T-cell (primary cell): ENCODE measurements at regions not wholly inside any gene's neighbourhood (a gene's known extent, or its start where the extent isn't known, plus 50 kb on each side); places are given as distances from the start of the nearest gene placed in this dataset.
"Not testable (repeated sequence)": the region's sequence is repeated elsewhere in the genome, so short reads cannot be mapped to it uniquely, and the experiment has no call there.

Experiments used
- ATAC-seq, 4 experiments: fragments of 200-7000 bp in 3 of 4; fragments of 150-1000 bp in 1 of 4; cut with Tn5 transposase; replicated peaks in 1 of 4; 1 replicate in 3 of 4; 2 replicates in 1 of 4; pipeline ENCODE4 v1.10.0; 2021; ENCODE audit warnings: moderate library complexity in 3 of 4, mild to moderate bottlenecking in 2 of 4, moderate number of reproducible peaks in 1 of 4
- CTCF ChIA-PET, 2 donors: fragments of 300-600 bp; sonication (Branson Sonifier 250); formaldehyde crosslinking; loops; one replicate each; lab custom pipeline; 2022; ENCODE audit warnings: antibody characterized with exemption in 2 of 2; lab: Charles Lee
- POLR2A ChIA-PET, 2 donors: fragments of 300-600 bp; sonication (Branson Sonifier 250); formaldehyde crosslinking; loops; one replicate each; lab custom pipeline; 2022; ENCODE audit warnings: antibody characterized with exemption in 2 of 2; lab: Charles Lee
- DNase-seq, 35 experiments: peaks; one replicate each; pipeline versions ENCODE4 v3.0.0 to v3.0.0-alpha.2; 2013 to 2023
- H3K27ac ChIP-seq: one replicate; pipeline ENCODE4 v1.5.1; 2013; ENCODE audit warnings: low read length
- H3K27me3 ChIP-seq, 2 experiments: replicated peaks in 1 of 2; 1 replicate in 1 of 2; 2 replicates in 1 of 2; pipeline versions ENCODE4 v1.6.1 to v1.7.0; 2013; ENCODE audit warnings: low read length in 1 of 2, mixed read lengths in 1 of 2; ENCODE audit not compliant: control insufficient read depth in 2 of 2, insufficient read depth in 2 of 2; ENCODE audit errors: extremely low read depth in 1 of 2
- H3K36me3 ChIP-seq, 2 donors: 1 replicate in 1 of 2; 2 replicates in 1 of 2; pipeline versions ENCODE4 v1.6.1 to v1.7.0; 2013; ENCODE audit warnings: low read length in 1 of 2; ENCODE audit not compliant: control insufficient read depth in 2 of 2, insufficient read depth in 1 of 2; ENCODE audit errors: extremely low read depth in 1 of 2
- H3K4me1 ChIP-seq, 2 experiments: 1 replicate in 1 of 2; 2 replicates in 1 of 2; pipeline versions ENCODE4 v1.6.1 to v1.7.0; 2013; ENCODE audit warnings: low read length in 2 of 2, mixed read lengths in 1 of 2; ENCODE audit not compliant: insufficient read depth in 2 of 2, control insufficient read depth in 1 of 2; ENCODE audit errors: extremely low read depth in 1 of 2
- H3K4me3 ChIP-seq, 2 donors: 1 replicate in 1 of 2; 2 replicates in 1 of 2; pipeline versions ENCODE4 v1.5.1 to v1.7.0; 2013; ENCODE audit warnings: mild to moderate bottlenecking in 2 of 2, low read length in 1 of 2, moderate library complexity in 1 of 2; ENCODE audit not compliant: control insufficient read depth in 1 of 2; ENCODE audit errors: extremely low read depth in 1 of 2
- H3K9me3 ChIP-seq: 2 replicates; pipeline ENCODE4 v1.7.0; 2013
- H3K27ac Mint-ChIP-seq, 2 donors: one replicate each; pipeline ENCODE4 v1.8.0; 2020 to 2021; ENCODE audit warnings: mild to moderate bottlenecking in 2 of 2, mixed read lengths in 2 of 2
- H3K27me3 Mint-ChIP-seq, 2 donors: one replicate each; pipeline ENCODE4 v1.8.0; 2021 to 2022; ENCODE audit warnings: mixed read lengths in 2 of 2
- H3K36me3 Mint-ChIP-seq: one replicate; pipeline ENCODE4 v1.8.0; 2021; ENCODE audit warnings: mixed read lengths
- H3K4me1 Mint-ChIP-seq, 3 donors: one replicate each; pipeline ENCODE4 v1.8.0; 2020 to 2022; ENCODE audit warnings: mixed read lengths in 3 of 3, mild to moderate bottlenecking in 1 of 3
- H3K4me3 Mint-ChIP-seq, 3 donors: one replicate each; pipeline ENCODE4 v1.8.0; 2020 to 2022; ENCODE audit warnings: mild to moderate bottlenecking in 3 of 3, mixed read lengths in 3 of 3, moderate library complexity in 3 of 3
- H3K9me3 Mint-ChIP-seq, 3 donors: one replicate each; pipeline ENCODE4 v1.8.0; 2020 to 2022; ENCODE audit warnings: mixed read lengths in 3 of 3
- WGBS: methylation state at CpG from one replicate; pipeline ENCODE4 v1.1.5; 2013; ENCODE audit warnings: missing lambda C conversion rate; ENCODE audit not compliant: insufficient coverage; 5-methylcytosine and 5-hydroxymethylcytosine counted together

GRCh38 chrX:126489116-126489695, 63.4 kb downstream of the DCAF12L1 start:
- H3K4me3 Mint-ChIP-seq, result no peak overlapping the region
- peaks cover 0 to 2% (median 0%) of the 10 kb centered on the region in 3 donors for H3K9me3 Mint-ChIP-seq
- H3K9me3 ChIP-seq, result no peaks in the 10 kb centered on the region
- no CpG with 5 or more reads among the region's 2 CpGs for WGBS
- H3K4me1 ChIP-seq, result no peaks in the 10 kb centered on the region
- DNase-seq, result no peak
- H3K36me3 Mint-ChIP-seq, result no peaks in the 10 kb centered on the region
- CTCF ChIA-PET, result no interaction called here
- no peak for ATAC-seq
- POLR2A ChIA-PET, result no interaction called here
- no peak overlapping the region for H3K27ac ChIP-seq
- H3K27me3 ChIP-seq, result no peaks in the 10 kb centered on the region
- no peak overlapping the region for H3K4me3 ChIP-seq
- no peaks in the 10 kb centered on the region for H3K4me1 Mint-ChIP-seq
- H3K27ac Mint-ChIP-seq, result no peak overlapping the region
- H3K36me3 ChIP-seq, result no peaks in the 10 kb centered on the region
- H3K27me3 Mint-ChIP-seq, result no peaks in the 10 kb centered on the region

- no peaks in the 10 kb centered on the region for H3K36me3 Mint-ChIP-seq
- no peaks in the 10 kb centered on the region for H3K9me3 ChIP-seq
- no peak for DNase-seq
- H3K4me3 Mint-ChIP-seq, result no peak overlapping the region
- no peaks in the 10 kb centered on the region for H3K27me3 Mint-ChIP-seq
- H3K4me1 Mint-ChIP-seq, result no peaks in the 10 kb centered on the region
- no peak overlapping the region for H3K4me3 ChIP-seq
- no peak for ATAC-seq
- H3K9me3 Mint-ChIP-seq, result peaks cover 0 to under 1% (median 0%) of the 10 kb centered on the region in 3 donors
- no peak overlapping the region for H3K27ac Mint-ChIP-seq
- POLR2A ChIA-PET, result no interaction called here
- no peaks in the 10 kb centered on the region for H3K36me3 ChIP-seq
- H3K4me1 ChIP-seq, result no peaks in the 10 kb centered on the region
- no peaks in the 10 kb centered on the region for H3K27me3 ChIP-seq
- CTCF ChIA-PET, result no interaction called here
- WGBS, result 50% methylated on average over 1 of the region's 1 CpG
- H3K27ac ChIP-seq, result no peak overlapping the region
These were observed 67.2 kb downstream of the DCAF12L1 start for GRCh38 chrX:126485409-126485808.

GRCh38 chrX:126481916-126482315, 70.7 kb downstream of the DCAF12L1 start:
- no peak overlapping the region for H3K27ac ChIP-seq
- Mint-ChIP-seq H3K4me3 (no peak overlapping the region), H3K27me3 (no peaks in the 10 kb centered on the region), H3K4me1 (no peaks in the 10 kb centered on the region), H3K36me3 (no peaks in the 10 kb centered on the region), H3K9me3 (peaks cover 0 to 6% (median 0%) of the 10 kb centered on the region in 3 donors), H3K27ac (no peak overlapping the region)
- H3K9me3 ChIP-seq, result no peaks in the 10 kb centered on the region
- ATAC-seq (no peak), DNase-seq (no peak)
- H3K4me1 ChIP-seq, result no peaks in the 10 kb centered on the region
- no CpG with 5 or more reads among the region's 1 CpG for WGBS
- ChIA-PET CTCF (no interaction called here), POLR2A (no interaction called here)
- no peak overlapping the region for H3K4me3 ChIP-seq
- H3K27me3 ChIP-seq, result no peaks in the 10 kb centered on the region
- no peaks in the 10 kb centered on the region for H3K36me3 ChIP-seq

GRCh38 chrX:126459896-126460826, 92.5 kb downstream of the DCAF12L1 start:
- CTCF ChIA-PET, H3K4me1 ChIP-seq, ATAC-seq, H3K4me3 ChIP-seq, H3K27me3 ChIP-seq, H3K4me3 Mint-ChIP-seq, H3K27ac ChIP-seq, DNase-seq, H3K36me3 Mint-ChIP-seq, H3K9me3 Mint-ChIP-seq, H3K36me3 ChIP-seq, H3K27me3 Mint-ChIP-seq, H3K4me1 Mint-ChIP-seq, POLR2A ChIA-PET, H3K9me3 ChIP-seq, H3K27ac Mint-ChIP-seq: not testable (repeated sequence)
- 99% methylated on average over 13 of the region's 29 CpGs for WGBS

- ChIA-PET CTCF (no interaction called here), POLR2A (no interaction called here)
- Mint-ChIP-seq H3K27me3 (peaks cover 0 to 9% of the 10 kb centered on the region in 2 donors), H3K9me3 (peaks cover 0 to 5% (median 5%) of the 10 kb centered on the region in 3 donors), H3K36me3 (no peaks in the 10 kb centered on the region), H3K27ac (no peak overlapping the region), H3K4me1 (no peaks in the 10 kb centered on the region), H3K4me3 (no peak overlapping the region)
- DNase-seq (no peak), ATAC-seq (no peak)
- Histone ChIP-seq H3K27ac (no peak overlapping the region), H3K4me3 (no peak overlapping the region), H3K4me1 (no peaks in the 10 kb centered on the region), H3K36me3 (no peaks in the 10 kb centered on the region), H3K27me3 (no peaks in the 10 kb centered on the region), H3K9me3 (no peaks in the 10 kb centered on the region)
- WGBS, result 80% methylated on average over 1 of the region's 1 CpG
These were observed 96.5 kb downstream of the DCAF12L1 start for GRCh38 chrX:126456136-126456535.

GRCh38 chrX:126448681-126449080, 103.9 kb downstream of the DCAF12L1 start:
- peaks cover 4 to 17% (median 13%) of the 10 kb centered on the region in 3 donors for H3K9me3 Mint-ChIP-seq
- no peaks in the 10 kb centered on the region for H3K36me3 Mint-ChIP-seq
- no peak overlapping the region for H3K27ac Mint-ChIP-seq
- no peak for DNase-seq
- H3K4me3 Mint-ChIP-seq, result no peak overlapping the region
- Histone ChIP-seq H3K27ac (no peak overlapping the region), H3K36me3 (no peaks in the 10 kb centered on the region), H3K9me3 (peaks cover 2% of the 10 kb centered on the region), H3K4me3 (no peak overlapping the region), H3K4me1 (no peaks in the 10 kb centered on the region), H3K27me3 (no peaks in the 10 kb centered on the region)
- H3K4me1 Mint-ChIP-seq, result no peaks in the 10 kb centered on the region
- no peak for ATAC-seq
- WGBS, result no CpG with 5 or more reads among the region's 3 CpGs
- ChIA-PET POLR2A (interaction anchor here in 1 of 2 donors (0.8 kb wide), 1 partner anchor 1105 kb away, joined by 3 read pairs; no protein-coding TSS in a partner anchor), CTCF (no interaction called here)
- H3K27me3 Mint-ChIP-seq, result peaks cover 0 to 12% of the 10 kb centered on the region in 2 donors
